Mucosa of rectum (tissue), 2 donors: ENCODE measurements at regions not wholly inside any gene's neighbourhood (a gene's known extent, or its start where the extent isn't known, plus 50 kb on each side); places are given as distances from the start of the nearest gene placed in this dataset.
A peak's percentile ranks its signal among the peaks of the same experiment; 100 is the strongest.
"Not testable (repeated sequence)": the region's sequence is repeated elsewhere in the genome, so short reads cannot be mapped to it uniquely, and the experiment has no call there.

Experiments used
- H3K27ac ChIP-seq, 2 donors: one replicate each; pipeline ENCODE4 v1.7.0; 2013; ENCODE audit warnings: inconsistent platforms in 2 of 2, low read depth in 2 of 2, low read length in 2 of 2
- H3K27me3 ChIP-seq, 2 donors: one replicate each; pipeline ENCODE4 v1.7.0; 2013; ENCODE audit warnings: low read length in 2 of 2; ENCODE audit not compliant: control insufficient read depth in 2 of 2, insufficient read depth in 2 of 2
- H3K36me3 ChIP-seq, 2 donors: one replicate each; pipeline ENCODE4 v1.7.0; 2013; ENCODE audit warnings: low read length in 2 of 2; ENCODE audit not compliant: control insufficient read depth in 2 of 2, insufficient read depth in 2 of 2
- H3K4me1 ChIP-seq, 2 donors: one replicate each; pipeline ENCODE4 v1.7.0; 2013; ENCODE audit warnings: low read length in 2 of 2, mild to moderate bottlenecking in 1 of 2; ENCODE audit not compliant: control insufficient read depth in 2 of 2, insufficient read depth in 2 of 2
- H3K4me3 ChIP-seq, 2 donors: one replicate each; pipeline ENCODE4 v1.7.0; 2013; ENCODE audit warnings: low read length in 2 of 2
- H3K9ac ChIP-seq, 2 donors: one replicate each; pipeline ENCODE4 v1.7.0; 2013; ENCODE audit warnings: low read length in 2 of 2, low read depth in 1 of 2, mild to moderate bottlenecking in 1 of 2
- H3K9me3 ChIP-seq, 2 donors: one replicate each; pipeline ENCODE4 v1.7.0; 2013; ENCODE audit warnings: low read length in 2 of 2; ENCODE audit not compliant: control insufficient read depth in 2 of 2
- donor health status: healthy.
- donor health status: Normal muscosa, but diverticular disease.

- H3K27ac ChIP-seq, result no peak overlapping the region
- H3K9me3 ChIP-seq, result no peaks in the 10 kb centered on the region
- no peaks in the 10 kb centered on the region for H3K4me1 ChIP-seq
- no peak overlapping the region for H3K9ac ChIP-seq
- no peaks in the 10 kb centered on the region for H3K36me3 ChIP-seq
- H3K27me3 ChIP-seq, result no peaks in the 10 kb centered on the region
- H3K4me3 ChIP-seq, result no peak overlapping the region
Observed at GRCh38 chr6:164087870-164088269, 673.4 kb downstream of the QKI start.

DNA sequence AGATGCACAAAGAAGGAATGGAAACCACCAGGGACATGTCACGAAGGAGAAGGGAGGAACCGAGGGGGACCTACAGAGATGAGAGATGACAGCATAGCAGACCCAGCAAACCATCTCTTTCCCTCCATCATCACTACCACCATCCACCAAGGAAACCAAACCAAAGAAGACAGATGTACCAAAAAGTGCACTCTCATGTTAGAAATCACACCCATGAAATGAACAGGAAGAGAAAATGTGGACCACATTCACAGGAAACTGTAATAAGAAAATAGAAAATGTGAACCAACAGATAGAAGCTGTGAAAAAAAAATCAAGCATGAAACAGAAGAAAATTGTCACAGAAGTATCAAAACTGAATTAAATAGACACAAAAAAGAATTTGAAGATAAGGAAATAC is 672.7 kb downstream of the QKI start:
- no peak overlapping the region for H3K4me3 ChIP-seq
- no peaks in the 10 kb centered on the region for H3K27me3 ChIP-seq
- H3K36me3 ChIP-seq, result no peaks in the 10 kb centered on the region
- no peaks in the 10 kb centered on the region for H3K9me3 ChIP-seq
- no peak overlapping the region for H3K9ac ChIP-seq
- H3K27ac ChIP-seq, result no peak overlapping the region
- H3K4me1 ChIP-seq, result no peaks in the 10 kb centered on the region

DNA sequence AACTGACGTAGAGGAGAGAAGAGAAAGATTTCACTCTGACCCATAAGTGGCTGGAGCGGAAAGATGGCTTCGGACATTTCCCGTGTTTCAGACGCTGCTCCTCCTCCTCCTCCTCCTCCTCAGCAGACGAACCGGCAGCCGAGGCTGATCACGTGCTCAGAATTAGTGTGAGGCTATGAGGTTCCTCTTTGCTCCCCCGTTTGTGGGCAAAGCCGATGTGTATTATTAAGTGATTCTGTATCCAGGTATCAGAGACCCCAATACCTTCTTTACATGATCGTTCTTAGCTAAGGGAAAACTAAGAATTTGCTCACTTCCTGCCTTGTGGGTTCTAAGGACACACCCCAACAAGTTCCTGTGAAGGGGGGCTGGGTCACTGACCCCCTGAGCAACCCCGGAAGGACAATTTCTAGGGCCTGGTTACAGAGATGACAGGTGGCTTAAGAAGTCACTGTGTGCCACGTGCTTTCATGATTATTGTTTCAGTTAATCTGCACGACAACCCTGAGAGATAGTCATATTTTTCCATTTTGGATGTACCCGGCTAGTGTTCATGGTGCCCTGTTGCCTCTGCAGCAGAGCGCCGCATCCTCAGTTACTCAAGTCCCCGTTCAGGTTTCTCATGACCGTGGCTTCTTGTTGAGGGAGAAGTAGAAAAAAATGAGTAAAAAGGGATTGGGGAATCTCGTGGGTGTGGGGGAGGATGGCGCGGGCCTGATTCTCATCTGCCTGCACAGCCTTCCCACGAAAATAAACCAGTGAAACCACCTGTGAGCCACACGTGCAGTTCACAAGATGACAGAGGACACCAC is 671.8 kb downstream of the QKI start:
- Histone ChIP-seq H3K4me1 (no peaks in the 10 kb centered on the region), H3K36me3 (no peaks in the 10 kb centered on the region), H3K27ac (peak overlapping the region in 1 of 2 donors; percentile 54), H3K4me3 (peak overlapping the region in 1 of 2 donors; percentile 28), H3K9me3 (no peaks in the 10 kb centered on the region), H3K27me3 (no peaks in the 10 kb centered on the region), H3K9ac (no peak overlapping the region)

GRCh38 chr6:164085091-164086075 is 670.9 kb downstream of the QKI start:
- Histone ChIP-seq H3K4me1 (no peaks in the 10 kb centered on the region), H3K9ac (no peak overlapping the region)

DNA sequence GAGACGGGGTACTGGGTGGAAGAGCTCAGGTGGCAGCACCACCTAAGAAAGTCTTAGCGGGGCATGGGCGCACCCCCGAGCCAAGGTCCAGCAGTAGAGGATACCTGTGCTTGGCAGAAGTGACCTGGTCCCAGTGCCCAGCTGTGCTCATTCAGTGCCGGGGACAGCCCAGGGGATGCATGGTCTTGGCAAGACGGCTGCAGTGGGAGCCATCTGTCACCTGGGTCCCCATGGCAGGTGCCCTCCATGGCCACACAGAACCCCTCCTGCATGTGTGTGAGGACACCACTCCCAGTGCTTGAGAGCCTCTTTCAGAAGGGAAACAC is 664.7 kb downstream of the QKI start:
- no peaks in the 10 kb centered on the region for H3K4me1 ChIP-seq
- no peak overlapping the region for H3K9ac ChIP-seq
- no peak overlapping the region for H3K27ac ChIP-seq
- H3K27me3 ChIP-seq, result no peaks in the 10 kb centered on the region
- no peaks in the 10 kb centered on the region for H3K36me3 ChIP-seq
- H3K9me3 ChIP-seq, result peaks cover 4 to 6% of the 10 kb centered on the region in 2 donors
- H3K4me3 ChIP-seq, result no peak overlapping the region

More at GRCh38 chr6:164085091-164086075, 670.9 kb downstream of the QKI start:
- Histone ChIP-seq H3K9me3 (peaks cover 0 to 4% of the 10 kb centered on the region in 2 donors), H3K4me3 (peak overlapping the region in 1 of 2 donors; percentile 28), H3K27me3 (no peaks in the 10 kb centered on the region), H3K27ac (peak overlapping the region; percentile 37 to 54), H3K36me3 (no peaks in the 10 kb centered on the region)

GRCh38 chr6:164078532-164079274 is 664.2 kb downstream of the QKI start:
- Histone ChIP-seq H3K9ac (no peak overlapping the region), H3K4me3 (no peak overlapping the region), H3K9me3 (peaks cover 4 to 6% of the 10 kb centered on the region in 2 donors), H3K27ac (no peak overlapping the region), H3K36me3 (no peaks in the 10 kb centered on the region), H3K4me1 (no peaks in the 10 kb centered on the region), H3K27me3 (no peaks in the 10 kb centered on the region)

DNA sequence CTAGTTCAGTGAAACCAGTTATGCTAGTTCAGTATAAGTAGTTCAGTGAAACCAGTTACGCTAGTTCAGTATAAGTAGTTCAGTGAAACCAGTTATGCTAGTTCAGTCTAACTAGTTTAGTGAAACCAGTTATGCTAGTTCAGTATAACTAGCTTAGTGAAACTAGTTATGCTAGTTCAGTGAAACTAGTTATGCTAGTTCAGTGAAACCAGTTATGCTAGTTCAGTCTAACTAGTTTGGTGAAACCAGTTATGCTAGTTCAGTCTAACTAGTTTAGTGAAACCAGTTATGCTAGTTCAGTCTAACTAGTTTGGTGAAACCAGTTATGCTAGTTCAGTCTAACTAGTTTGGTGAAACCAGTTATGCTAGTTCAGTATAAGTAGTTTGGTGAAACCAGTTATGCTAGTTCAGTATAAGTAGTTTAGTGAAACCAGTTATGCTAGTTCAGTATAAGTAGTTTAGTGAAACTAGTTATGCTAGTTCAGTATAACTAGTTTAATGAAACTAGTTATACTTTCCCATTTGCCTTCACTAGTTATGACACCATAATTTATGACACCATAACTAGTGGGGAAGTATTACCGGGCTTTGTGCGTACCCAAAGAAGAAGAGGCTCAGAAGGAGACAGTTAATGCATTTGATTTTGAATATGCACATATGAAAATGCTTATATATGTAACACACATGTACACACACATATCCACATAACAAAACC is 662.5 kb downstream of the QKI start:
- H3K9me3 ChIP-seq, H3K4me3 ChIP-seq, H3K4me1 ChIP-seq, H3K9ac ChIP-seq, H3K27me3 ChIP-seq, H3K36me3 ChIP-seq, H3K27ac ChIP-seq: not testable (repeated sequence)

DNA sequence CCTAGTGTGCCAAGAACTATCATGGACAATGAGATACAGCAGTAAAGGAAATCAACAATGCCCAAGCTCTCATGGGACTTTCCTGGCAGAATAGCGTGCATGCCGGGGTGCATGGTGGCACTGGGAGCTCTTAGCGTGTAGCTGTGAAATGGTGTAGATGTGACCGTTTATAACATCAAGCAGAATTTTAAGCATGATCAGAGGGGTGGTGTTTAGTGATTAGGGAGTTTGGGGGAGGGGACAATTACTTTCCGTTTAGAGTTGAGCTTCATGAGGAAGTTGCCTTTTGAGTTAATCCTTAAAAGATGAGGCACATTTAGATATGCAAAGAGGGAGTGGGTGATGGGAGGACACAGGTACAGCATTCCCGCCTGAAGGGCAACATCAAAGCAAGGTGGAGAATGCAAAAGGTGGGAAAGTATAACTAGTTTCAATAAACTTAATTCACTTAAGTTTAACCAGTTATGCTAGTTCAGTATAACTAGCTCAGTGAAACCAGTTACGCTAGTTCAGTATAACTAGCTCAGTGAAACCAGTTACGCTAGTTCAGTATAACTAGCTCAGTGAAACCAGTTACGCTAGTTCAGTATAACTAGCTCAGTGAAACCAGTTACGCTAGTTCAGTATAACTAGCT is 661.6 kb downstream of the QKI start:
- H3K4me3 ChIP-seq, result no peak overlapping the region
- no peaks in the 10 kb centered on the region for H3K27me3 ChIP-seq
- no peak overlapping the region for H3K9ac ChIP-seq
- H3K36me3 ChIP-seq, result no peaks in the 10 kb centered on the region
- no peaks in the 10 kb centered on the region for H3K4me1 ChIP-seq
- H3K27ac ChIP-seq, result no peak overlapping the region
- peaks cover 4 to 6% of the 10 kb centered on the region in 2 donors for H3K9me3 ChIP-seq

DNA sequence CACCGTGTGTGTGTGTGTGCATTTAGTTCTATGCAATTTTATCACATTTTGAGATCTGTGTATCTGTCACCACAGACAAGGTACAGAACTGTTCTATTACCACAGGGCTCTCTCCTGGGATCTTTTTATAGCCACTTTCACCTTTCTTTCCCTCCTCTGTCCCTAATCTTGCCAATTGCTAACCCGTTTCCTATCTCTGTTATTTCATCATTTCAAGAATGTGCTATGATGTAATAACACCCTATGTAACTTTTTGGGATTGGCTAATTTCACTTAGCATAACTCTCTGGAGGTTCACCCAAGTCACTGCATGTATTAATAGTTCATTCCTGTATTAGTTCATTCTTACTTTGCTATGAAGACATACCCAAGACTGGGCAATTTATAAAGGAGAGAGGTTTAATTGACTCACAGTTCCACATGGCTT is 657.7 kb downstream of the QKI start:
- Histone ChIP-seq H3K4me1 (no peaks in the 10 kb centered on the region), H3K27me3 (no peaks in the 10 kb centered on the region), H3K4me3 (no peak overlapping the region), H3K27ac (no peak overlapping the region), H3K9ac (no peak overlapping the region), H3K36me3 (no peaks in the 10 kb centered on the region), H3K9me3 (peaks cover 0 to 3% of the 10 kb centered on the region in 2 donors)
